CD4-positive, alpha-beta memory T cell (primary cell): ENCODE measurements at regions not wholly inside any gene's neighbourhood (a gene's known extent, or its start where the extent isn't known, plus 50 kb on each side); places are given as distances from the start of the nearest gene placed in this dataset.
"Not testable (repeated sequence)": the region's sequence is repeated elsewhere in the genome, so short reads cannot be mapped to it uniquely, and the experiment has no call there.

Experiments used
- CTCF ChIA-PET: fragments of 350-600 bp; sonication (Branson Sonifier 250); formaldehyde crosslinking; loops from one replicate; lab custom pipeline; 2021; ENCODE audit warnings: inconsistent platforms; ENCODE audit not compliant: partially characterized antibody; lab: Charles Lee
- POLR2A ChIA-PET: fragments of 350-600 bp; sonication (Branson Sonifier 250); formaldehyde crosslinking; loops from one replicate; lab custom pipeline; 2021; ENCODE audit not compliant: partially characterized antibody; lab: Charles Lee
- DNase-seq, 5 donors: peaks; one replicate each; pipeline versions ENCODE4 v3.0.0 to v3.0.0-alpha.2; 2020 to 2022; ENCODE audit warnings: mixed read lengths in 1 of 5
- H3K27ac ChIP-seq: one replicate; pipeline ENCODE4 v1.7.0; 2013; ENCODE audit warnings: low read depth, low read length
- H3K27me3 ChIP-seq: 2 replicates; pipeline ENCODE4 v1.7.0; 2013; ENCODE audit warnings: mild to moderate bottlenecking, low read length, moderate library complexity; ENCODE audit not compliant: insufficient read depth
- H3K36me3 ChIP-seq: 2 replicates; pipeline ENCODE4 v1.7.0; 2013; ENCODE audit warnings: mild to moderate bottlenecking, low read length, moderate library complexity; ENCODE audit not compliant: insufficient read depth
- H3K4me1 ChIP-seq: 2 replicates; pipeline ENCODE4 v1.7.0; 2013; ENCODE audit warnings: mild to moderate bottlenecking, low read length, moderate library complexity; ENCODE audit not compliant: insufficient read depth
- H3K4me3 ChIP-seq, 2 donors: one replicate each; pipeline ENCODE4 v1.7.0; 2013; ENCODE audit warnings: low read length in 2 of 2, mild to moderate bottlenecking in 1 of 2
- H3K9me3 ChIP-seq, 2 donors: one replicate each; pipeline ENCODE4 v1.7.0; 2013; ENCODE audit warnings: low read length in 2 of 2, control low read depth in 1 of 2; ENCODE audit not compliant: control insufficient read depth in 1 of 2
- H3K27ac Mint-ChIP-seq, 7 donors: one replicate each; pipeline ENCODE4 v1.8.0; 2020 to 2021; ENCODE audit warnings: mixed read lengths in 7 of 7, mild to moderate bottlenecking in 6 of 7, inconsistent platforms in 3 of 7, moderate library complexity in 3 of 7
- H3K27me3 Mint-ChIP-seq, 2 donors: one replicate each; pipeline ENCODE4 v1.8.0; 2020 to 2021; ENCODE audit warnings: mixed read lengths in 2 of 2
- H3K36me3 Mint-ChIP-seq, 2 donors: one replicate each; pipeline ENCODE4 v1.8.0; 2020 to 2021; ENCODE audit warnings: mixed read lengths in 2 of 2, inconsistent platforms in 1 of 2, mild to moderate bottlenecking in 1 of 2
- H3K4me1 Mint-ChIP-seq, 4 donors: one replicate each; pipeline ENCODE4 v1.8.0; 2020 to 2021; ENCODE audit warnings: mixed read lengths in 4 of 4, mild to moderate bottlenecking in 1 of 4
- H3K4me3 Mint-ChIP-seq, 8 donors: one replicate each; pipeline ENCODE4 v1.8.0; 2020 to 2021; ENCODE audit warnings: mixed read lengths in 8 of 8, mild to moderate bottlenecking in 7 of 8, moderate library complexity in 6 of 8, inconsistent platforms in 3 of 8
- H3K9me3 Mint-ChIP-seq, 8 donors: one replicate each; pipeline ENCODE4 v1.8.0; 2020 to 2021; ENCODE audit warnings: mixed read lengths in 8 of 8, mild to moderate bottlenecking in 5 of 8, inconsistent platforms in 3 of 8, moderate library complexity in 1 of 8
- intact Hi-C: fragments of 100-400 bp; cut with micrococcal nuclease; formaldehyde crosslinking; loops from one replicate; pipeline ENCODE4 v1.15.1; 2023

- H3K4me3 ChIP-seq: no peak overlapping the region
- Mint-ChIP-seq H3K27ac (no peak overlapping the region), H3K4me1 (no peaks in the 10 kb centered on the region), H3K36me3 (no peaks in the 10 kb centered on the region), H3K9me3 (peaks cover 0 to 8% (median 0%) of the 10 kb centered on the region in 8 donors), H3K27me3 (no peaks in the 10 kb centered on the region), H3K4me3 (no peak overlapping the region)
- intact Hi-C loops: no loop called here
- no peaks in the 10 kb centered on the region for H3K27me3 ChIP-seq
- no peak for DNase-seq
- H3K27ac ChIP-seq: no peak overlapping the region
- no peaks in the 10 kb centered on the region for H3K9me3 ChIP-seq
- H3K36me3 ChIP-seq: no peaks in the 10 kb centered on the region
- ChIA-PET CTCF (no interaction called here), POLR2A (no interaction called here)
- H3K4me1 ChIP-seq: no peaks in the 10 kb centered on the region
Measured at GRCh38 chr16:76676356-76676755, 399.2 kb downstream of the CNTNAP4 start.

GRCh38 chr16:76681296-76681695 lies 404.1 kb downstream of the CNTNAP4 start:
- H3K36me3 ChIP-seq: no peaks in the 10 kb centered on the region
- no peaks in the 10 kb centered on the region for H3K36me3 Mint-ChIP-seq
- no peaks in the 10 kb centered on the region for H3K4me1 ChIP-seq
- no peak overlapping the region for H3K4me3 ChIP-seq
- H3K27me3 Mint-ChIP-seq: no peaks in the 10 kb centered on the region
- DNase-seq: no peak
- H3K27ac Mint-ChIP-seq: no peak overlapping the region
- intact Hi-C loops: no loop called here
- ChIA-PET CTCF (no interaction called here), POLR2A (no interaction called here)
- no peaks in the 10 kb centered on the region for H3K27me3 ChIP-seq
- no peaks in the 10 kb centered on the region for H3K4me1 Mint-ChIP-seq
- peaks cover 0 to 10% (median 4%) of the 10 kb centered on the region in 8 donors for H3K9me3 Mint-ChIP-seq
- no peak overlapping the region for H3K4me3 Mint-ChIP-seq
- H3K9me3 ChIP-seq: no peaks in the 10 kb centered on the region
- no peak overlapping the region for H3K27ac ChIP-seq

- H3K9me3 Mint-ChIP-seq: peaks cover 0 to 10% (median 5%) of the 10 kb centered on the region in 8 donors
- Histone ChIP-seq H3K36me3 (no peaks in the 10 kb centered on the region), H3K27me3 (no peaks in the 10 kb centered on the region), H3K9me3 (no peaks in the 10 kb centered on the region), H3K27ac (no peak overlapping the region), H3K4me1 (no peaks in the 10 kb centered on the region), H3K4me3 (no peak overlapping the region)
- DNase-seq: no peak
- H3K36me3 Mint-ChIP-seq: no peaks in the 10 kb centered on the region
- ChIA-PET CTCF (no interaction called here), POLR2A (no interaction called here)
- intact Hi-C loops: no loop called here
- no peak overlapping the region for H3K27ac Mint-ChIP-seq
- H3K27me3 Mint-ChIP-seq: no peaks in the 10 kb centered on the region
- no peak overlapping the region for H3K4me3 Mint-ChIP-seq
- H3K4me1 Mint-ChIP-seq: no peaks in the 10 kb centered on the region
Measured at GRCh38 chr16:76683051-76683450, 405.9 kb downstream of the CNTNAP4 start.

GRCh38 chr16:76696876-76697275 lies 419.7 kb downstream of the CNTNAP4 start:
- no peaks in the 10 kb centered on the region for H3K4me1 Mint-ChIP-seq
- H3K9me3 Mint-ChIP-seq: peaks cover 0 to 14% (median 8%) of the 10 kb centered on the region in 8 donors
- H3K27ac Mint-ChIP-seq: no peak overlapping the region
- Histone ChIP-seq H3K4me3 (no peak overlapping the region), H3K27ac (no peak overlapping the region), H3K4me1 (no peaks in the 10 kb centered on the region), H3K9me3 (no peaks in the 10 kb centered on the region), H3K27me3 (no peaks in the 10 kb centered on the region), H3K36me3 (no peaks in the 10 kb centered on the region)
- intact Hi-C loops: no loop called here
- no peaks in the 10 kb centered on the region for H3K27me3 Mint-ChIP-seq
- H3K36me3 Mint-ChIP-seq: no peaks in the 10 kb centered on the region
- ChIA-PET CTCF (no interaction called here), POLR2A (no interaction called here)
- DNase-seq: no peak
- no peak overlapping the region for H3K4me3 Mint-ChIP-seq

- Histone ChIP-seq H3K36me3 (no peaks in the 10 kb centered on the region), H3K27me3 (no peaks in the 10 kb centered on the region), H3K4me1 (no peaks in the 10 kb centered on the region), H3K9me3 (no peaks in the 10 kb centered on the region), H3K4me3 (no peak overlapping the region), H3K27ac (no peak overlapping the region)
- ChIA-PET POLR2A (no interaction called here), CTCF (no interaction called here)
- DNase-seq: no peak
- Mint-ChIP-seq H3K4me3 (no peak overlapping the region), H3K36me3 (no peaks in the 10 kb centered on the region), H3K9me3 (peaks cover 0 to 2% (median 0%) of the 10 kb centered on the region in 8 donors), H3K27ac (no peak overlapping the region), H3K4me1 (no peaks in the 10 kb centered on the region), H3K27me3 (no peaks in the 10 kb centered on the region)
- intact Hi-C loops: no loop called here
Measured at GRCh38 chr16:76705892-76706291, 428.7 kb downstream of the CNTNAP4 start.

GRCh38 chr16:76713191-76713590 lies 436.0 kb downstream of the CNTNAP4 start:
- Mint-ChIP-seq H3K27me3 (no peaks in the 10 kb centered on the region), H3K36me3 (no peaks in the 10 kb centered on the region), H3K4me3 (no peak overlapping the region), H3K27ac (no peak overlapping the region), H3K9me3 (peaks cover 0 to 17% (median 5%) of the 10 kb centered on the region in 8 donors), H3K4me1 (no peaks in the 10 kb centered on the region)
- Histone ChIP-seq H3K4me3 (no peak overlapping the region), H3K27me3 (no peaks in the 10 kb centered on the region), H3K4me1 (no peaks in the 10 kb centered on the region), H3K9me3 (no peaks in the 10 kb centered on the region), H3K36me3 (no peaks in the 10 kb centered on the region), H3K27ac (no peak overlapping the region)
- DNase-seq: no peak
- intact Hi-C loops: no loop called here
- POLR2A ChIA-PET: no interaction called here
- CTCF ChIA-PET: no interaction called here

- CTCF ChIA-PET, POLR2A ChIA-PET, H3K36me3 Mint-ChIP-seq, H3K36me3 ChIP-seq, H3K27me3 ChIP-seq, H3K9me3 ChIP-seq, intact Hi-C loops, DNase-seq, H3K4me3 Mint-ChIP-seq, H3K27ac ChIP-seq, H3K4me3 ChIP-seq, H3K4me1 Mint-ChIP-seq, H3K4me1 ChIP-seq, H3K27me3 Mint-ChIP-seq, H3K27ac Mint-ChIP-seq: not testable (repeated sequence)
- H3K9me3 Mint-ChIP-seq: peaks cover 2 to 23% (median 6%) of the 10 kb centered on the region in 8 donors
Measured at GRCh38 chr16:76716251-76716650, 439.1 kb downstream of the CNTNAP4 start.

GRCh38 chr16:76724181-76724580 lies 447.0 kb downstream of the CNTNAP4 start:
- Histone ChIP-seq H3K27ac (no peak overlapping the region), H3K27me3 (no peaks in the 10 kb centered on the region), H3K4me1 (no peaks in the 10 kb centered on the region), H3K36me3 (no peaks in the 10 kb centered on the region), H3K9me3 (no peaks in the 10 kb centered on the region), H3K4me3 (no peak overlapping the region)
- Mint-ChIP-seq H3K9me3 (peaks cover 0 to 11% (median 3%) of the 10 kb centered on the region in 8 donors), H3K27ac (no peak overlapping the region), H3K36me3 (no peaks in the 10 kb centered on the region), H3K4me1 (no peaks in the 10 kb centered on the region), H3K4me3 (no peak overlapping the region), H3K27me3 (no peaks in the 10 kb centered on the region)
- intact Hi-C loops: no loop called here
- no peak for DNase-seq
- ChIA-PET POLR2A (no interaction called here), CTCF (no interaction called here)
